Activated CD8-positive, alpha-beta T cell treated with anti-CD3 and anti-CD28 coated beads for 36 hours (primary cell): ENCODE measurements at regions not wholly inside any gene's neighbourhood (a gene's known extent, or its start where the extent isn't known, plus 50 kb on each side); places are given as distances from the start of the nearest gene placed in this dataset. TPM values are rescaled to one million over a fixed set of nuclear protein-coding genes. Genes with fewer than 3 reads are reported as not detected.

Source experiments
- ATAC-seq: fragments of 200-7000 bp; cut with Tn5 transposase; one replicate; pipeline ENCODE4 v1.10.0; 2021; ENCODE audit warnings: mild to moderate bottlenecking, moderate library complexity
- CTCF ChIA-PET: fragments of 350-600 bp; sonication (Branson Sonifier 250); formaldehyde crosslinking; loops from one replicate; lab custom pipeline; 2021; ENCODE audit warnings: antibody characterized with exemption; lab: Charles Lee
- POLR2A ChIA-PET: fragments of 350-600 bp; sonication (Branson Sonifier 250); formaldehyde crosslinking; loops from one replicate; lab custom pipeline; 2021; ENCODE audit warnings: antibody characterized with exemption; lab: Charles Lee
- DNase-seq: peaks from one replicate; pipeline ENCODE4 v3.0.0-alpha.2; 2020
- H3K27ac Mint-ChIP-seq: one replicate; pipeline ENCODE4 v1.8.0; 2021; ENCODE audit warnings: mild to moderate bottlenecking, mixed read lengths
- H3K27me3 Mint-ChIP-seq: one replicate; pipeline ENCODE4 v1.8.0; 2021; ENCODE audit warnings: mixed read lengths
- H3K36me3 Mint-ChIP-seq: one replicate; pipeline ENCODE4 v1.8.0; 2021; ENCODE audit warnings: low read depth, mixed read lengths
- H3K4me1 Mint-ChIP-seq: one replicate; pipeline ENCODE4 v1.8.0; 2021; ENCODE audit warnings: low read depth, mixed read lengths
- H3K4me3 Mint-ChIP-seq: one replicate; pipeline ENCODE4 v1.8.0; 2021; ENCODE audit warnings: mild to moderate bottlenecking, moderate library complexity, mixed read lengths
- H3K9me3 Mint-ChIP-seq: one replicate; pipeline ENCODE4 v1.8.0; 2021; ENCODE audit warnings: mixed read lengths
- intact Hi-C: fragments of 100-400 bp; cut with micrococcal nuclease; formaldehyde crosslinking; loops from one replicate; pipeline ENCODE4 v1.10.0; 2022
- microRNA-seq: library from miRNA; unstranded; fragments of <30 nt; microRNA quantifications from one replicate; pipeline ENCODE4 v1.2.0, GENCODE V29; 2022; ENCODE audit warnings: borderline microRNAs expressed, borderline replicate concordance
- TF ChIP-seq, protein P1 (sequence below): fragments of 200-600 bp; IDR thresholded peaks from one replicate; pipeline ENCODE4 v1.8.0; 2022; ENCODE audit warnings: antibody characterized with exemption, mild to moderate bottlenecking

DNA sequence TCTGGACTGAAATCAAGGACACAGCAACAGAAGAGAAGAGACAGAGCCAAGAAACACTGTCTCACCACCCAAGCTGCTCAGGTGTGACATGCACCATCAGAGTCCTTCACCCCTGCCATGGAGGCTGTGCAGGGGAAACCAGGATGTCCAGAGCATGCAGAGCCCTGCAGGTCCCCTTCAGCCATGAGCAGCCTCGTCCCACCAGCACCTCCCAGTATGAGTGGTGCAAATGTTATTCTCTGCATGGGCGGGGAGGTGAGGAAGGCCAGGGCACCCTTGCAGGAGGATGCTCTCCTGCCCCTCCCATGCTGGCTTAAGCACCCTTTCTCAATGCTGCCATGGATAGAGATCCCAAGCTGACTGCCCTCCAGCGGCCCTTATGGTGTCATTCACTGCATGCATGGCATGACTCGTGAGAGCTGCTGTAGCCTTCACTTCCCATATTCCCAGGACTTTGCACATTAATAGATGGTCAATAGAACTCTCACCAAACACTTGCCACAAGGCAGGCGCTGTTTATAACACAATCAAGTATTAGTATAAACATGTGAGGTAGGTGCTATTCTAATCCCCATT lies 171.0 kb downstream of the ANAPC1 start:
- Mint-ChIP-seq H3K4me3 (no peak overlapping the region), H3K4me1 (no peaks in the 10 kb centered on the region), H3K27me3 (no peaks in the 10 kb centered on the region), H3K36me3 (no peaks in the 10 kb centered on the region), H3K9me3 (no peaks in the 10 kb centered on the region), H3K27ac (no peak overlapping the region)
- ATAC-seq (no peak), DNase-seq (no peak)
- intact Hi-C loops, result no loop called here
- ChIA-PET POLR2A (no interaction called here), CTCF (no interaction called here)
- TF ChIP-seq, protein P1, sequence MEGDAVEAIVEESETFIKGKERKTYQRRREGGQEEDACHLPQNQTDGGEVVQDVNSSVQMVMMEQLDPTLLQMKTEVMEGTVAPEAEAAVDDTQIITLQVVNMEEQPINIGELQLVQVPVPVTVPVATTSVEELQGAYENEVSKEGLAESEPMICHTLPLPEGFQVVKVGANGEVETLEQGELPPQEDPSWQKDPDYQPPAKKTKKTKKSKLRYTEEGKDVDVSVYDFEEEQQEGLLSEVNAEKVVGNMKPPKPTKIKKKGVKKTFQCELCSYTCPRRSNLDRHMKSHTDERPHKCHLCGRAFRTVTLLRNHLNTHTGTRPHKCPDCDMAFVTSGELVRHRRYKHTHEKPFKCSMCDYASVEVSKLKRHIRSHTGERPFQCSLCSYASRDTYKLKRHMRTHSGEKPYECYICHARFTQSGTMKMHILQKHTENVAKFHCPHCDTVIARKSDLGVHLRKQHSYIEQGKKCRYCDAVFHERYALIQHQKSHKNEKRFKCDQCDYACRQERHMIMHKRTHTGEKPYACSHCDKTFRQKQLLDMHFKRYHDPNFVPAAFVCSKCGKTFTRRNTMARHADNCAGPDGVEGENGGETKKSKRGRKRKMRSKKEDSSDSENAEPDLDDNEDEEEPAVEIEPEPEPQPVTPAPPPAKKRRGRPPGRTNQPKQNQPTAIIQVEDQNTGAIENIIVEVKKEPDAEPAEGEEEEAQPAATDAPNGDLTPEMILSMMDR, result no peak

DNA sequence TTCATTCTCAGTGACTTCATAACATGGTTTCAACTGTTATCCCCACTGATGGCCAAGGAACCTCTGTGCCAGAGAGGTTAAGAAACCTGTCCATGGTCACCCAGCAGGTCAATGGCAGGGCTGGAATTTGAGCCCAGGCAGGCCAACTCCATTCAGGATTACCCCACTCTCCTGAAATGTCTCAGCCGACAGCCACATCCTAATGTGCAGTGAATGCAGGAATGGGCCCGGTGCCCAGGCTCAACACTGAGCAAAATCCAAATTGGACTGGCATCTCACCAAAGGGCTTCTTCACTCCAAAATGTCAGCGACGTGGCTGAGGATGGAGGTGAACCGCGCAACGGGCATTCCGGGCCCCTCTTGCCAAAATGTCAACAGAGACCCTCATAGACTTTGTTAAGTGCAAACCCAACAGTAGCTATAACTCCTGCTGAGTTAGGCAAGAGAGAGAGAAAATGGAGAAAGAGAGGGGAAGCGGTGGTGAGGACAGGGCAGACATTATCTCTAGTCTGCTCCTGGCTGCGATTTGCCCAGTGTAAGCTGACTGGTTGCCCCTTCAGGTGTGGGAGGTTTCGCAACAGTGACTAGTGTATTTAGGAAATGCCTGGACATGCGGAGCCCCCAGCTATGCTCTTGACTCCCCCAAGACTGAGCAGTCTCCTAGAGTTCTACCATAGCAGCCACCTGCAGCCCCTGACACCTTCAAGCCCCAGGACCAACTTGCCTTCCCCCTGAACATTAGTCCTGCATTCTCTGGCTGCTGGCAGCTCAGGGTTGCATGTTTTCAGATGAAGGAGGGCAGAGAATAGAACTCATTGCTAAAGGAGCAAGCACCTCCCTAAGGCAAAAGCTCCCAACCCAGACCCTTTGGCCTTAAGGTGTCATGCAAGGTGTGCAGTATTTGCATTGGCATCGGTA lies 167.7 kb downstream of the ANAPC1 start:
- no peaks in the 10 kb centered on the region for H3K36me3 Mint-ChIP-seq
- ATAC-seq, result no peak
- ChIA-PET CTCF (no interaction called here), POLR2A (no interaction called here)
- H3K9me3 Mint-ChIP-seq, result no peaks in the 10 kb centered on the region
- no peak overlapping the region for H3K27ac Mint-ChIP-seq
- H3K4me1 Mint-ChIP-seq, result peaks cover 4% of the 10 kb centered on the region
- DNase-seq, result no peak
- intact Hi-C loops, result no loop called here
- H3K27me3 Mint-ChIP-seq, result no peaks in the 10 kb centered on the region
- no peak overlapping the region for H3K4me3 Mint-ChIP-seq
- TF ChIP-seq, protein P1, result no peak

DNA sequence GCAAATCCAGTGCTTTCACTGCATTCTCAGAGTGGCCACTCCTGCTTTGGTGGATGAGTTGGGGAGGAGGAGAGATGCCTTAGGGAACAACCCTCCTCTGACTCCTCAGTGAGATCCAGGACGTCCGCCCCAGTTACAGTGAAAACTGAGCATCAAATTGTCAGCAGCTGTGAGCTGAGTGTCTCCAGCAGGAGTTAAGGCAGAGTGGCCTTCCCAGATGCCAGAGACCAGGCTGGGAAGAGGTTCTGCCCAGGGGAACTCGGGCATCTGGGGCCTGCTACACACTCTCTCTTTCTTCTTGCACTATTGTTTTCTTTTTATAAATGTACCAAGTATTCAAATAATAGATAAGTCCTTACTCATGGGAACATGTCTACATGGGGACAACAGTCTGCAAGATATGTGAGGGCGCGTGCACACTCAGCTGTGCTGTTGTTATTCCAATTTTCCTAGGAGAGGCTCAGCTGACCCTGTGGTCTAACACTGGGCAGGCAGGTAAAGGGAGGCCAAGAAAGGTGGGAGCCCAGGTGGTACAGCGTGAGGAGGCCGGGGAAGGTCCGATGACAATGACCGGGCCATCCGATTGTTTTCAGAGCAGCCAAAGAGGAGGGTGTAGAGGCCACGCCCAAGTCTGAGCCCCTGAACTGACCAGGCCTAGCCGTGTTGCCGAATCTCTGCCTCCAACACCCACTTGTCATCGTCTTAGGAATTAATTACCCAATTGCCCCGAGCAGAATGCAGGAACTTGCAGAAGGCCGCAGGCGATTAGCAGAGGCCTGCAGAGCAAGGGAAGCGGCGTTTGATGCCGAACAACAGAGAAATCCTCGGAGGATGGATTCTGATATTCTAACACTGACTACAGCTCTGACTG lies 166.9 kb downstream of the ANAPC1 start:
- intact Hi-C loops, result no loop called here
- Mint-ChIP-seq H3K36me3 (no peaks in the 10 kb centered on the region), H3K9me3 (no peaks in the 10 kb centered on the region), H3K27ac (no peak overlapping the region), H3K27me3 (peaks cover 1% of the 10 kb centered on the region), H3K4me1 (peaks cover 4% of the 10 kb centered on the region), H3K4me3 (no peak overlapping the region)
- DNase-seq (no peak), ATAC-seq (no peak)
- TF ChIP-seq, protein P1, result no peak
- ChIA-PET CTCF (no interaction called here), POLR2A (no interaction called here)

Small RNA genes lying in the stretch of these regions (microRNA-seq; reads per million reads assigned to microRNA genes)
- gene MIR4435-2, result not detected
